Activated naive CD4-positive, alpha-beta T cell treated with anti-CD3 and anti-CD28 coated beads, Interleukin-2, amount 10 ng/mL, durations not matched to agents 7 days and 5 days (primary cell): ENCODE measurements at regions not wholly inside any gene's neighbourhood (a gene's known extent, or its start where the extent isn't known, plus 50 kb on each side); places are given as distances from the start of the nearest gene placed in this dataset.

Experiments
- CTCF ChIA-PET: fragments of 350-600 bp; sonication (Branson Sonifier 250); formaldehyde crosslinking; loops from one replicate; lab custom pipeline; 2021; ENCODE audit warnings: antibody characterized with exemption; lab: Charles Lee
- DNase-seq: peaks from one replicate; pipeline ENCODE4 v3.0.0-alpha.2; 2020
- H3K27ac Mint-ChIP-seq: one replicate; pipeline ENCODE4 v1.8.0; 2021; ENCODE audit warnings: mild to moderate bottlenecking, moderate library complexity, mixed read lengths
- H3K27me3 Mint-ChIP-seq: one replicate; pipeline ENCODE4 v1.8.0; 2021; ENCODE audit warnings: mild to moderate bottlenecking, mixed read lengths
- H3K36me3 Mint-ChIP-seq: one replicate; pipeline ENCODE4 v1.8.0; 2021; ENCODE audit warnings: mixed read lengths
- H3K4me1 Mint-ChIP-seq: one replicate; pipeline ENCODE4 v1.8.0; 2021; ENCODE audit warnings: mixed read lengths
- H3K4me3 Mint-ChIP-seq: one replicate; pipeline ENCODE4 v1.8.0; 2021; ENCODE audit warnings: mild to moderate bottlenecking, moderate library complexity, mixed read lengths
- H3K9me3 Mint-ChIP-seq: one replicate; pipeline ENCODE4 v1.8.0; 2021; ENCODE audit warnings: mixed read lengths

- no peaks in the 10 kb centered on the region for H3K4me1 Mint-ChIP-seq
- no peaks in the 10 kb centered on the region for H3K27me3 Mint-ChIP-seq
- no peaks in the 10 kb centered on the region for H3K36me3 Mint-ChIP-seq
- DNase-seq: no peak
- CTCF ChIA-PET: no interaction called here
- peaks cover 2% of the 10 kb centered on the region for H3K9me3 Mint-ChIP-seq
- no peak overlapping the region for H3K27ac Mint-ChIP-seq
- no peak overlapping the region for H3K4me3 Mint-ChIP-seq
Measured at GRCh38 chr12:42679466-42679865, 89.9 kb upstream of the PRICKLE1 start.

GRCh38 chr12:42677461-42677860 lies 87.9 kb upstream of the PRICKLE1 start:
- CTCF ChIA-PET: no interaction called here
- no peak for DNase-seq
- Mint-ChIP-seq H3K36me3 (no peaks in the 10 kb centered on the region), H3K4me1 (no peaks in the 10 kb centered on the region), H3K9me3 (peaks cover 4% of the 10 kb centered on the region), H3K4me3 (no peak overlapping the region), H3K27ac (no peak overlapping the region), H3K27me3 (no peaks in the 10 kb centered on the region)

- DNase-seq: no peak
- CTCF ChIA-PET: no interaction called here
- Mint-ChIP-seq H3K4me3 (no peak overlapping the region), H3K4me1 (no peaks in the 10 kb centered on the region), H3K27ac (no peak overlapping the region), H3K27me3 (no peaks in the 10 kb centered on the region), H3K36me3 (no peaks in the 10 kb centered on the region), H3K9me3 (peaks cover 4% of the 10 kb centered on the region)
Measured at GRCh38 chr12:42673535-42673934, 84.0 kb upstream of the PRICKLE1 start.

- Mint-ChIP-seq H3K27me3 (no peaks in the 10 kb centered on the region), H3K27ac (no peak overlapping the region), H3K4me1 (no peaks in the 10 kb centered on the region), H3K9me3 (peaks cover 1% of the 10 kb centered on the region), H3K4me3 (no peak overlapping the region), H3K36me3 (no peaks in the 10 kb centered on the region)
- CTCF ChIA-PET: no interaction called here
- DNase-seq: no peak
Measured at GRCh38 chr12:42670719-42671118, 81.2 kb upstream of the PRICKLE1 start.

- no peak for DNase-seq
- no peak overlapping the region for H3K4me3 Mint-ChIP-seq
- H3K4me1 Mint-ChIP-seq: no peaks in the 10 kb centered on the region
- H3K9me3 Mint-ChIP-seq: peaks cover 1% of the 10 kb centered on the region
- H3K36me3 Mint-ChIP-seq: no peaks in the 10 kb centered on the region
- H3K27ac Mint-ChIP-seq: no peak overlapping the region
- CTCF ChIA-PET: no interaction called here
- H3K27me3 Mint-ChIP-seq: no peaks in the 10 kb centered on the region
Measured at GRCh38 chr12:42669553-42669952, 80.0 kb upstream of the PRICKLE1 start.

GRCh38 chr12:42666671-42667243 lies 77.2 kb upstream of the PRICKLE1 start:
- Mint-ChIP-seq H3K27ac (no peak overlapping the region), H3K9me3 (no peaks in the 10 kb centered on the region), H3K4me1 (no peaks in the 10 kb centered on the region), H3K27me3 (no peaks in the 10 kb centered on the region), H3K4me3 (no peak overlapping the region), H3K36me3 (no peaks in the 10 kb centered on the region)
- DNase-seq: no peak
- CTCF ChIA-PET: no interaction called here

GRCh38 chr12:42663621-42664020 lies 74.1 kb upstream of the PRICKLE1 start:
- Mint-ChIP-seq H3K4me1 (no peaks in the 10 kb centered on the region), H3K9me3 (peaks cover 7% of the 10 kb centered on the region), H3K36me3 (no peaks in the 10 kb centered on the region), H3K27me3 (no peaks in the 10 kb centered on the region), H3K27ac (no peak overlapping the region), H3K4me3 (no peak overlapping the region)
- DNase-seq: no peak
- CTCF ChIA-PET: no interaction called here

- Mint-ChIP-seq H3K27me3 (no peaks in the 10 kb centered on the region), H3K4me3 (no peak overlapping the region), H3K4me1 (no peaks in the 10 kb centered on the region), H3K27ac (no peak overlapping the region), H3K9me3 (peaks cover 7% of the 10 kb centered on the region), H3K36me3 (no peaks in the 10 kb centered on the region)
- DNase-seq: no peak
- CTCF ChIA-PET: no interaction called here
Measured at GRCh38 chr12:42660968-42661937, 71.7 kb upstream of the PRICKLE1 start.

- CTCF ChIA-PET: no interaction called here
- no peak overlapping the region for H3K27ac Mint-ChIP-seq
- no peaks in the 10 kb centered on the region for H3K27me3 Mint-ChIP-seq
- no peaks in the 10 kb centered on the region for H3K36me3 Mint-ChIP-seq
- no peak for DNase-seq
- no peak overlapping the region for H3K4me3 Mint-ChIP-seq
- peaks cover 7% of the 10 kb centered on the region for H3K9me3 Mint-ChIP-seq
- H3K4me1 Mint-ChIP-seq: no peaks in the 10 kb centered on the region
Measured at GRCh38 chr12:42660117-42660516, 70.6 kb upstream of the PRICKLE1 start.

GRCh38 chr12:42652048-42652447 lies 62.5 kb upstream of the PRICKLE1 start:
- DNase-seq: no peak
- Mint-ChIP-seq H3K4me3 (no peak overlapping the region), H3K4me1 (no peaks in the 10 kb centered on the region), H3K27ac (no peak overlapping the region), H3K27me3 (no peaks in the 10 kb centered on the region), H3K36me3 (no peaks in the 10 kb centered on the region), H3K9me3 (peaks cover 2% of the 10 kb centered on the region)
- CTCF ChIA-PET: no interaction called here

- no peak for DNase-seq
- Mint-ChIP-seq H3K27me3 (no peaks in the 10 kb centered on the region), H3K36me3 (no peaks in the 10 kb centered on the region), H3K4me3 (no peak overlapping the region), H3K4me1 (no peaks in the 10 kb centered on the region), H3K9me3 (peaks cover 2% of the 10 kb centered on the region), H3K27ac (no peak overlapping the region)
- CTCF ChIA-PET: no interaction called here
Measured at GRCh38 chr12:42648061-42648460, 58.5 kb upstream of the PRICKLE1 start.

- no peaks in the 10 kb centered on the region for H3K9me3 Mint-ChIP-seq
- no peak overlapping the region for H3K27ac Mint-ChIP-seq
- H3K27me3 Mint-ChIP-seq: no peaks in the 10 kb centered on the region
- no peak for DNase-seq
- H3K36me3 Mint-ChIP-seq: no peaks in the 10 kb centered on the region
- H3K4me3 Mint-ChIP-seq: no peak overlapping the region
- H3K4me1 Mint-ChIP-seq: no peaks in the 10 kb centered on the region
- CTCF ChIA-PET: no interaction called here
Measured at GRCh38 chr12:42643881-42644579, 54.5 kb upstream of the PRICKLE1 start.

- Mint-ChIP-seq H3K9me3 (no peaks in the 10 kb centered on the region), H3K4me1 (no peaks in the 10 kb centered on the region), H3K27ac (no peak overlapping the region), H3K27me3 (no peaks in the 10 kb centered on the region), H3K36me3 (no peaks in the 10 kb centered on the region), H3K4me3 (no peak overlapping the region)
- CTCF ChIA-PET: no interaction called here
- no peak for DNase-seq
Measured at GRCh38 chr12:42641221-42641885, 51.8 kb upstream of the PRICKLE1 start.

- no peaks in the 10 kb centered on the region for H3K9me3 Mint-ChIP-seq
- no peak overlapping the region for H3K4me3 Mint-ChIP-seq
- H3K27ac Mint-ChIP-seq: no peak overlapping the region
- no peaks in the 10 kb centered on the region for H3K27me3 Mint-ChIP-seq
- no peaks in the 10 kb centered on the region for H3K4me1 Mint-ChIP-seq
- H3K36me3 Mint-ChIP-seq: no peaks in the 10 kb centered on the region
- DNase-seq: no peak
- CTCF ChIA-PET: no interaction called here
Measured at GRCh38 chr12:42640391-42640790, 50.8 kb upstream of the PRICKLE1 start.
